ENCODE measurements at regions not wholly inside any gene's neighbourhood (a gene's known extent, or its start where the extent isn't known, plus 50 kb on each side); places are given as distances from the start of the nearest gene placed in this dataset.

- Histone ChIP-seq H3K9me3 (no peaks in the 10 kb centered on the region), H3K27ac (no peak overlapping the region), H3K4me3 (no peak overlapping the region), H3K4me1 (no peaks in the 10 kb centered on the region), H3K27me3 (peaks cover 4% of the 10 kb centered on the region), H3K36me3 (no peaks in the 10 kb centered on the region)
- DNase-seq (no peak), ATAC-seq (no peak)
- intact Hi-C loops (cut with DNase I) = no loop called here
- TF ChIP-seq CTCF (IDR thresholded peaks at IDR 0.05) = no peak
These were observed 138.5 kb upstream of the SYT13 start for GRCh38 chr11:45424411-45425180.

- H3K27ac ChIP-seq = no peak overlapping the region
- intact Hi-C loops (cut with DNase I) = no loop called here
- H3K36me3 ChIP-seq = no peaks in the 10 kb centered on the region
- no peaks in the 10 kb centered on the region for H3K4me1 ChIP-seq
- no peaks in the 10 kb centered on the region for H3K9me3 ChIP-seq
- H3K4me3 ChIP-seq = no peak overlapping the region
- peaks cover under 1% of the 10 kb centered on the region for H3K27me3 ChIP-seq
- TF ChIP-seq CTCF (IDR thresholded peaks at IDR 0.05) = no peak
- ATAC-seq (peak; percentile 11), DNase-seq (no peak)
These were observed 137.5 kb upstream of the SYT13 start for GRCh38 chr11:45423475-45424120.

GRCh38 chr11:45423036-45423435 lies 136.9 kb upstream of the SYT13 start:
- intact Hi-C loops (cut with DNase I) = no loop called here
- Histone ChIP-seq H3K36me3 (no peaks in the 10 kb centered on the region), H3K9me3 (no peaks in the 10 kb centered on the region), H3K4me1 (no peaks in the 10 kb centered on the region), H3K27ac (no peak overlapping the region), H3K27me3 (no peaks in the 10 kb centered on the region), H3K4me3 (no peak overlapping the region)
- no peak for DNase-seq
- no peak for TF ChIP-seq CTCF (IDR thresholded peaks at IDR 0.05)
- peak; percentile 22 for ATAC-seq

- H3K9me3 ChIP-seq = no peaks in the 10 kb centered on the region
- no peak overlapping the region for H3K27ac ChIP-seq
- no peaks in the 10 kb centered on the region for H3K4me1 ChIP-seq
- no peak for DNase-seq
- intact Hi-C loops (cut with DNase I) = no loop called here
- H3K4me3 ChIP-seq = no peak overlapping the region
- ATAC-seq = no peak
- no peaks in the 10 kb centered on the region for H3K36me3 ChIP-seq
- no peak for TF ChIP-seq CTCF (IDR thresholded peaks at IDR 0.05)
- peaks cover 27% of the 10 kb centered on the region for H3K27me3 ChIP-seq
These were observed 127.9 kb upstream of the SYT13 start for GRCh38 chr11:45414088-45414487.

GRCh38 chr11:45413156-45413858 lies 127.2 kb upstream of the SYT13 start:
- no peaks in the 10 kb centered on the region for H3K36me3 ChIP-seq
- intact Hi-C loops (cut with DNase I) = no loop called here
- no peak for TF ChIP-seq CTCF (IDR thresholded peaks at IDR 0.05)
- no peak overlapping the region for H3K27ac ChIP-seq
- peaks cover 27% of the 10 kb centered on the region for H3K27me3 ChIP-seq
- H3K9me3 ChIP-seq = no peaks in the 10 kb centered on the region
- ATAC-seq (no peak), DNase-seq (no peak)
- H3K4me1 ChIP-seq = no peaks in the 10 kb centered on the region
- no peak overlapping the region for H3K4me3 ChIP-seq
